ENCODE measurements at regions not wholly inside any gene's neighbourhood (a gene's known extent, or its start where the extent isn't known, plus 50 kb on each side); places are given as distances from the start of the nearest gene placed in this dataset.

DNA sequence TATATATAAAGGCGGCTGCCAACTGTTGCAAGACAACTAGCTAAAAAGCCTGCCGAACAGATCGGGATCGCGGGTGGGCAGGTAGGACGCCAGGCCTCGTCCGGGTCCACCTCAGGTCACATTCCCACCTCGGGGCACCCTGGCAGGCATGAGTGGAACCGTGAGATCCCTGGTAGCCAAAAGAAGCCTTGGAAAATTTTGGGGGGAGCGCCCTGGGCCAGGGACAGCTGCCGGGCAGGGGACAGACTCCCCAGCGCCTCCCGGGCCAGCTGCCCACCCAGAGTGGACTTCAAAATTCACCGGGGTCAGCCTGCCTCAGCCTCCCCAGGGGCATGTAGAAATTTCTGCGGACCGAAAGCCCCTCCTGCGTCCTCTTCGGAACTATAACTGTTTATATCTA lies 760.9 kb downstream of the KCNJ18 start:
- DNase-seq = no peak

DNA sequence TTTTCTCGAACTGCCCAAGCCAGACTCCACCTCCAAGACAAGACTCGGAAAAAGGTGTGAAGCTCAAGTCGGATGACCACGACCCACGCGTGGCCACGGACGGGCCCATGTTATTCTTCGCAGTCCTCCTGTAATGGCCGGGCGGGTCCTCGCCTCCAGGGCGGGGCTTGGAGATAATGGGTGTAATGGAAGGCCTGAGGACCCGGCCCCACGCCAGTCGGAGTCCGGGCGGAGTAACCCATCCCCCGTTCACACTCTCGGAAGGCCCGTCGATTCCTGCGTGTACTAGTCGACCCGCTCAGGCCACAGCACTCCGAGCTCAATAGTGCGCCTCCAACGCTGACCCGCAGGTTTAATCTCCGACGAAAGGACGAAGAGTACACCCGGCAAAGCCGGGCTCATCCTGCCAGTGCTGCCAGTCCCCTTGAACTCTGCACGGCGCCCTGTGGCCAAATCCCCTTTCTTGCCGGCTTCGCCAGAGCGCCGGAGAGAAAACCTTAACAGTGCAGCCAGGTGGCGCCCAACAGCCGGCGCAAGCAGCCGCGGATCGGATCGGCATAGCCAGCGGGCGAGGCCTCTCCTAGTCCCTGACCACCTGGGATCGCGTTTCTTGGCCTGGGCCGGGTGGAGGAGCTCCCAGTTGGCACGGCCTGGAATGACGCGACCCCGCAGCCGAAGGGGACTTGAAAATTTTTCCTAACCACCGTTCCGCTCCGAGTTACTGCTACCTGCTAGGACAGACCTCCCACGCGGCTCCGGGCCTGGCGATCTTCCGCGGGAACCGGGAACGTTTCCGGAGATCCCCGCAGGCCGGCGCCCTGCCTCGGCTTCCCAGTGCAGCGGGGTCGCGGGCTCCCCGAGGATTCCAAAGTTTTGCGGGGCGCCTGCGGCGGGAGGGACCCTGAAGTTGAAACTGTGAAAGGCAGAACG lies 762.0 kb downstream of the KCNJ18 start:
- DNase-seq = no peak

DNA sequence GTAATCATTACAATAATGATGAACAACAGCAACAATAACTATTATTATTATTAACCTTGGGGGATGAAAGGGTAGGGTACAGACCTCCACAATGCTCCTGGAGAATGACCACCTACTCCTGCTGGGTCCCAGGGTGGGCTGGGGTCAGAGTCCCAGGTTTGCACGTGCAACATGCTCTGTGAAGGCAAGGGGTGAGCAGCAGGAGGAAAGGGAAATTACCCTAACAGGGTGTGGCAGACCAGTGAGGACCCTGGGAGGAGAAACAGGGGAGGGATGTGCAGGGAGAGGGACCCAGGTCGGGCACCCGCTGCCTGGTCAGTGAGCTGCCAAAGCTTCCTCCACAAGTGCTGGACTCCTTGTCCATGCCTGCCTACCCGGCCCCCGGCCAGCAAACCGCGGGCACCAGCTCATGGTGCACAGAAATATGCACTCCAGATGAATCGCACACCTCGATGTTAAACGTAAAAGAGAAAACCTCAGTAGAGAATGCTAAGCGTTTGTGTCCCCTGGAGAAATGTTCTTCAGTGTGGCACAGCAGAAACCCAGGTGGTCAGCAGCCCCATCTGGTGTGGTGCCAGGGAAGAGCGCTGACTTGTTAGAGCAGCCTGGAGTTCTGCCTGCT lies 767.1 kb downstream of the KCNJ18 start:
- no peak for DNase-seq

- no peak for DNase-seq
These were observed 767.6 kb downstream of the KCNJ18 start for GRCh38 chr17:22459953-22460350.

- no peak for DNase-seq
These were observed 768.2 kb downstream of the KCNJ18 start for GRCh38 chr17:22460461-22461063.

- no peak for DNase-seq
These were observed 769.3 kb downstream of the KCNJ18 start for GRCh38 chr17:22461460-22462145.

DNA sequence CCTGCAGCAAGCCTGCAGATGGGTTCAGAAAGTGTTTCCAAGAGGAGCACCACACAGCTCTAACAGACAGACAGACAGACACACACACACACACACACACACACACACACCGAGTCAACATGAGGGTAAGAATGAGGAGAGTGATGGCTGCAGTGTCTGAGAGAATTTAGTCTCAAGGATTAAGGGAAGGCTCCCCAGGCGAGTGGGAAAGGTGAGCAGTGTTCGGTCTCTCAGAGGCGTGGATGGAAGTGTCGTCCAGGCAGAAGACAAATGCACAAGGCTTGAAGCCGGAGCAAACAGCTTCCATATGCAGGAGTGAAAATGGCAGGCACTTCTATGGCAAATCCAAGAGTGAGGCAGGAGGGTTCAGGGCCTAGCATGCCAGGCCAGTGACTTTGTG lies 770.1 kb downstream of the KCNJ18 start:
- DNase-seq = no peak

DNA sequence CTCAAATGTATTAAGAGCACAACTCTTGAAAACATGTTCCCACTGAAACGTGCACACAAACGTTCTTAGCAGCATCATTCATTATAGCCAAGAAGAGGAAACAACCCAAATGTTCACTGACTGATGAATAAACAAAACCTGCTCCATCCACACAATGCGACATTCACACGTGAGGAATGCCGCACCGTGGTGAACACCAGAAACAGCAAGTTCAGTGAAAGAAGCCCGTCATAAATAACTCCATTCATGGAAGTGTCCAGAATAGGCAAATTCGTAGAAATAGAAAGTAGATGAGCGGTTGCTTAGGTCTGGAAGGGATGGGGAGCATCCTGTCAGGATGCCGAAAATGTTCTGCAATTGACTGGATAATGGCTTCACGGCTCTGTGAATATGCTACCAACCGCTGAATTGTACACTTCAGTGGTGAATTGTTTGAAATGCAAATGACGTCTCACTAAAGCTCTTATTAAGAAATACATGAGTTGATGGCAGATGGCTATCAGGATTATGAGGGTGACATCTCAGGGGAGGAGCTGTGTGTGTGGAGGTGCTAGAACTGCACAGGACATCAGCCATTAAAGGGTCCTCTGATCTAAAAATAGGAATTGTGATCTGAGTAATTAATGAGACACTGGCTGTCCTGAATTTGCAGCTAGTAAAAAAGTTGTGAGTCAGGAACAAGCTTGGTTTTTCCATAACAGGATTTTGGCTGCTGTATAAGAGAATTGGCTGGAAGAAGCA lies 771.0 kb downstream of the KCNJ18 start:
- no peak for DNase-seq

GRCh38 chr17:22464041-22464440 lies 771.7 kb downstream of the KCNJ18 start:
- DNase-seq = no peak

DNA sequence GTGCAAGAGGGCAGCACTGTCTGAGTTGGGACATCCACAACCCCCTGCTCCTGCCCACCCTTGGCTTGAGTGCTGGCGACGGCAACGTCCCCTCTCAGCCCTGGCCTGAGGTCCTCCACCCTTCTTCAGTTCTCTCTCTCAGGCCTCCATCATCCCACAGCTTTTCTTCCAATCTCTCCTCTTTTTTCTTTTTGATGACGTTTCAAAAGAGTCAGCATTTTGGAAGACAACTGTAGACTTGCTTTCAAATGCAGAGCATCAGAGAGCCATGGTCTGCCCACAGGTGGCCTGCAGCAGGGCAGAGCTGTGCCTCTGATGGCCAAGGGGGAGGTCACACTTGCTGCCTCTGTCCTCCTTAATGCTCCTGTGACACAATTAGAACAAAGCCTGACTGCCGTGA lies 775.4 kb downstream of the KCNJ18 start:
- no peak for DNase-seq

DNA sequence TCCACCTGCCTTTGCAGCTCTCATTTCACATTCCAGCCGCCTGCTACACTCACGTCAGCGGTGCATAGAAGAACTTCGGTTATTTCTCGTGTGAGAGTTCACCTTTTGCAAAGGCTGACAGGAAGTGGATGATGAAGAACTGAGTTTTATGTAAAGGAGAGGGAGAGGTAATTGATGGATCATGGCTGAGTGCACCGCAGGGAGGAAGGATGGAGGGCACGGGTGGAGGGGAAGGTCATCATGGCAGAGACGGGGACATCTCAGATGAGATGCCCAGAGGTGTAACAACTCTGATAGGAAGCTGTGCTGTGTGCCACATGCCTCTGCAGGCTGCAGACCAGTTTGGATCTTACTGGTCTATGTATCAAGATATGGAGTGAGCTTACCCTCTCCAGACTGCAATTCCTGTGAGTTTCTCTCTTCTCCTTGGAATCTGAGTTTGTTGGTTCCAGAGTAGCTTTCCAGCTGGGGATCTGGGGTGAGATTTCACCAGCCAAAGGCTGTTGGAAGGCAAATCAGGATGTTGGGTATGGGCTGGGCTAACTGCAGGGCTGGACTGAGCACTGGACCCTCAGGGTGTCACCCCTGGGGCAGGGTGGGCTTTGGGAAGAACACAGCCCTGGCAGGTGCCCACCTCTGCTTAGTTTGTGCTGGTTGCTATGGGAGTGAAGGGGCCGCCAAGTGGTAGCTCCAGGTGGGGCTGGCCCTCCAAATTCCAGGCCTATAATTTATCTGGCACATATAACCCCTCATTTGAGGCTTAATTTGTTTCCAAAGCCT lies 777.0 kb downstream of the KCNJ18 start:
- DNase-seq = no peak

DNA sequence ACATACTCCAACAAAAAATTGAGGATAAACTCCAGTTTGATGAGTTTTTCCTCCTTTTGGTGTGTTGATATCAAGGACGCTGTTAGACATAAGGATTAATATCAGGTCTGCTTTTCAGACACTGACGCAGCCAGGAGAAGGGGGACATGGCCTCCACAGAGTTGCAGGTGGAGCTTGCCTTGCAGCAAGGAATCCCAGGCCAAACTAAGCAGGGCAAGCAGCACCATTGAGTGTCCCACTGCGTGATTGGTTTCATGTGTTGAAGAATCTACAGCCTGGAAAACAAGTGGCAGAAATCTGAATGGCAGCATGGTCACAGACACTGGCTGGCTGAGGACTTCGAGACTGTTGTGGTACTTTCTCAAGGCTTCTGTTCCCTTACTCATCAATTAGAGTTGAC lies 777.6 kb downstream of the KCNJ18 start:
- no peak for DNase-seq

GRCh38 chr17:22470411-22471175 lies 778.3 kb downstream of the KCNJ18 start:
- DNase-seq = no peak

DNA sequence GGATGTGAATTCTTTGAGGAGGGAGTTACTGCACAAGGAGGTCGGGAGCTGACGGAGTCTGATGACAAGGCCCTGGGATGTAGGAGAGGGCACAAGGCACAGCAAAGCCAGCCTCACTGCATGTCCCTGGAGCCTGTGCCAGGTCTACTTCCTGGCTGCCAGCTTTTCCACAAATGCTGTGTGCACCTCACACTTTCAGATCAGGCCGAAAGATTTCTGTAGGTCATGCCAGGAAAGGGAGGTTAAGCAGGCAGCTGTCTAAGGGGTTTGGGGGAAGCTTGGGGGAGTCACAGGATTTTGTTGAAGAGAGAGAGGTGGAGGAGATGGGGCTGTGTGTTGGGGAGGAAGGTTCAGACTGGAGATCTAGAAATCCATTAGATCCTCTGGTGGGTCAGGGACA lies 792.5 kb downstream of the KCNJ18 start:
- no peak for DNase-seq

GRCh38 chr17:22490399-22490798 lies 798.1 kb downstream of the KCNJ18 start:
- no peak for DNase-seq

- no peak for DNase-seq
These were observed 800.0 kb downstream of the KCNJ18 start for GRCh38 chr17:22492331-22492730.

GRCh38 chr17:22496450-22496849 lies 804.1 kb downstream of the KCNJ18 start:
- DNase-seq = no peak

- no peak for DNase-seq
These were observed 811.1 kb downstream of the KCNJ18 start for GRCh38 chr17:22503322-22503899.

DNA sequence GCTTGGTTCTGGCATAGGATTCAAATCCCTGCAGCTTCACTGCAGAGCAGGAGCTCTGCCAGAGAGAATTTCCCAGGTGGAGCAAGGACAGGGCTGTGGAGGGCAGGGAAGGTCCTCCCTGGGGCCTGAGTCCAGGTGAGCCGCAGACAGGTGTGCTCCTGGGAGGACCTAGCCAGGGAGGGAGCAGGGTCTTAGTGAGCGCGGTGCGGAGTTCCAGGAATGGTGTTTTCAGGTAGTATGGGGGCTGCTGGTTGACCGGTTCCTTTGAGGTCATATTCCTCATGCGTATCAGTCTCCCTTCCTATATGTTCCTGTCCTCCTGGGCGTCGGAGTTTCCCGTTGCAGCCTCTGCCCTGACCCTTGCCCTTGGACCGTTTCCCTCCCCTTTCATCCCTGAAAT lies 813.3 kb downstream of the KCNJ18 start:
- DNase-seq = no peak

GRCh38 chr17:22506231-22506630 lies 813.9 kb downstream of the KCNJ18 start:
- no peak for DNase-seq

DNA sequence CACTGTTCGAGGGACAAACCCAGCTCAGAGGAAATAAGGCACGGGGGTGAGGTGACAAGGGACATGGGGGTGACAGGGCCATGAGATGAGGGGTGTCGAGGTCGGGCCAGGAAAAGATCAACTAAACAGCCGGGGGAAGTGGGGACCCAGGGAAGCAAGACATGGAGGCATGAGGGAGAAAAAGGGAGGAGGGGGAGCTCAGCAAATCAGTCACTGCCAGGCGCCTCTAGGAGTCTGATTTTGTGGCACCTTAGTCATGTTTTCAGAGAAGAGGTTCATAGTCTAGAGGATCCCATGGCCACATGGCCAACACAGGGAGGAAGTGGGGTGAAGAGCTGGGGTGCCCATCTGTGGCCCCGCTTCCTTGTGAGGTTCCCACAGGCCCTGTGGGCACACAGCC lies 814.5 kb downstream of the KCNJ18 start:
- DNase-seq = no peak
